Smooth muscle cell (in vitro differentiated cells): ENCODE measurements at regions not wholly inside any gene's neighbourhood (a gene's known extent, or its start where the extent isn't known, plus 50 kb on each side); places are given as distances from the start of the nearest gene placed in this dataset.

Experiments
- DNase-seq: peaks from one replicate; lab custom pipeline; 2025; ENCODE audit not compliant: unreplicated experiment; lab: John Stamatoyannopoulos, UW
- H2AFZ ChIP-seq: fragments of 200-600 bp; sonication (generic); 2 replicates; pipeline ENCODE4 v1.6.0; 2016; ENCODE audit warnings: antibody characterized with exemption, low read depth, mild to moderate bottlenecking
- H3F3A ChIP-seq: fragments of 200-600 bp; sonication (generic); 2 replicates; pipeline ENCODE4 v1.6.0; 2017; ENCODE audit warnings: antibody characterized with exemption, low read depth
- H3K27ac ChIP-seq: fragments of 200-600 bp; sonication (generic); 2 replicates; pipeline ENCODE4 v1.5.1; 2016; ENCODE audit warnings: low read depth, mild to moderate bottlenecking
- H3K27me3 ChIP-seq: fragments of 200-600 bp; sonication (generic); 2 replicates; pipeline ENCODE4 v1.6.1; 2016; ENCODE audit warnings: low read depth, mild to moderate bottlenecking
- H3K36me3 ChIP-seq: fragments of 200-600 bp; sonication (generic); 2 replicates; pipeline ENCODE4 v1.5.1; 2016; ENCODE audit warnings: low read depth
- H3K4me1 ChIP-seq: fragments of 200-600 bp; sonication (generic); 2 replicates; pipeline ENCODE4 v1.5.1; 2016; ENCODE audit warnings: low read depth
- H3K4me2 ChIP-seq: fragments of 200-600 bp; sonication (generic); 2 replicates; pipeline ENCODE4 v1.6.0; 2016; ENCODE audit warnings: mild to moderate bottlenecking
- H3K4me3 ChIP-seq: fragments of 200-600 bp; sonication (generic); 2 replicates; pipeline ENCODE4 v1.5.1; 2016; ENCODE audit warnings: mild to moderate bottlenecking
- H3K79me2 ChIP-seq: fragments of 200-600 bp; sonication (generic); 2 replicates; pipeline ENCODE4 v1.6.0; 2016; ENCODE audit warnings: low read depth, mild to moderate bottlenecking
- H3K9ac ChIP-seq: fragments of 200-600 bp; sonication (generic); 2 replicates; pipeline ENCODE4 v1.6.0; 2016; ENCODE audit warnings: low read depth
- H3K9me3 ChIP-seq: fragments of 200-600 bp; sonication (generic); replicated peaks from 2 replicates; pipeline ENCODE4 v1.5.1; 2016; ENCODE audit warnings: low read depth
- H4K20me1 ChIP-seq: fragments of 200-600 bp; sonication (generic); 2 replicates; pipeline ENCODE4 v1.6.0; 2016; ENCODE audit warnings: low read depth
- WGBS: methylation state at CpG from one replicate; pipeline ENCODE4 v1.1.7; 2016; ENCODE audit warnings: low lambda C conversion rate; 5-methylcytosine and 5-hydroxymethylcytosine counted together
- TF ChIP-seq, protein P1 (sequence below): fragments of 200-600 bp; sonication (generic); IDR thresholded peaks from 2 replicates; pipeline ENCODE4 v1.5.1; 2017; ENCODE audit warnings: borderline replicate concordance, mild to moderate bottlenecking, antibody characterized with exemption; ENCODE audit not compliant: insufficient read depth, poor library complexity, severe bottlenecking

DNA sequence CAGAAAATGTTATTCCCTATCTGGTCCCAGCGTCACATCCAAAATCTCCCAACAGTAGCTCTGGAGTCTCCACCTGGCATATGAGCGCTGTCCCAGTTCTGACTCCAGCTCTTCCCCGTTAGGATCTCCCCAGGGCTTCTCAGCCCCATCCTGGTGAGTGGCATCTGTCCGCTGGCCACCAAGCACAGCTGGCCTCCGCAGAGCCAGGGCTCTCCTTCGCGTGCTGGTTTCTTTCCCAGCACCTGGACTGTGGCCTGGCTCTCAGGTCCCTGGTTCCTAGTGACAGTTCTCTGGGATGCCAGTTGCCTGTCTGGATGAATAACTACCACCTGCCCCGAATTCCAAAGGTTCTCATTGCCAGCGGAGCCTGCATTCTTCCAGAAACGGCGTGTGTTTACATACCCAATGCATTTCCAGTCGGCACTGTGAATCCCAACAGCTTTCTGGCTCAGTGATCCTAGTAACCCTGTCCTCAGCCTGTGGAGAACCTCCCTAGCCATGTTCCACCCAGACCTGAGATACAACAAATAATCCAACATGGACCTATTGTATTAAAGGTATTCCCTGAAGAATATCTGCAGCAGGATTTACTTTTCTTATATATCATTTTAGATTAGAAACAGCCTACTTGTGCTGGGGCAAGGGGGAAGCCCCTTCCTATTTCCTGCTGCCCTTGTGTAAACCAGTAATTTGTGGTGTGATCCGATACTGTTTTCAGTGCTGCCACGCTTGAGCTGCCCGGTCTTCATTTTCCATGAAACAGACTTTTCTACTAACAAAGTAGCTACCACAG lies 69.9 kb upstream of the PDE10A start:
- WGBS, result 88% methylated on average over 15 of the region's 15 CpGs

DNA sequence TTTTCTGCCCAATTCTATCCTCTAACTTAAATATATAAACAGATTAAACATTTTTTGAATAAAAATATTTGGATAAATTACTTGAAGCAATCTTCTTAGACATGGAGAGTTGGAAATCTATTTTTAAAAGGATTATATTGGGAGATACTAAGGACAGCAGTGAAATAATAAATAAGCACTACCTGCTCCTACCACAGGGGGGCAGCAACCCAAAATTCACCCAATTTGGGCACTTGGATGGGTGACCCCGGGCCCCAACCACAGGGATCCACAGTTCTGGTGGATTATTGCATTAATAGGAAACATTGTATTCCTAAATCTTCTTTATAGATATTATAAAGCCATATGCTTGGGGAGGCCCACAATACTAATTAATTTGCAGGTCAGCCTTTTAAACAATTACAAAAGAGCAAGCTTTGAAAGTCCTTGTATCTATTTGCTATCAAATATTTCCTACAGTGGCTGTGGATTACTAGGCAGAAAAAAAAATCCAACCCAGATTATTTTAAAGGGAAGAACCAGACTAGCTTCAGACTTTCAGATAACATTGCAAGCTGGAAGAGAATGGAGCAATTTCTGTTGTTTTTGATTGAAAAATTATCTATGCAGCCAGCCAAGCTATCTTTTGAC lies 66.4 kb upstream of the PDE10A start:
- no peaks in the 10 kb centered on the region for H3K36me3 ChIP-seq
- H3K27me3 ChIP-seq, result peaks cover 8% of the 10 kb centered on the region
- H3K4me2 ChIP-seq, result no peak overlapping the region
- no peaks in the 10 kb centered on the region for H3K9me3 ChIP-seq
- H3K4me3 ChIP-seq, result no peak overlapping the region
- no peak overlapping the region for H3K27ac ChIP-seq
- H3F3A ChIP-seq, result no peaks in the 10 kb centered on the region
- DNase-seq, result no peak
- no peak overlapping the region for H2AFZ ChIP-seq
- 20% methylated on average over 1 of the region's 1 CpG for WGBS
- no peaks in the 10 kb centered on the region for H4K20me1 ChIP-seq
- no peak overlapping the region for H3K9ac ChIP-seq
- no peaks in the 10 kb centered on the region for H3K4me1 ChIP-seq
- TF ChIP-seq, protein P1, sequence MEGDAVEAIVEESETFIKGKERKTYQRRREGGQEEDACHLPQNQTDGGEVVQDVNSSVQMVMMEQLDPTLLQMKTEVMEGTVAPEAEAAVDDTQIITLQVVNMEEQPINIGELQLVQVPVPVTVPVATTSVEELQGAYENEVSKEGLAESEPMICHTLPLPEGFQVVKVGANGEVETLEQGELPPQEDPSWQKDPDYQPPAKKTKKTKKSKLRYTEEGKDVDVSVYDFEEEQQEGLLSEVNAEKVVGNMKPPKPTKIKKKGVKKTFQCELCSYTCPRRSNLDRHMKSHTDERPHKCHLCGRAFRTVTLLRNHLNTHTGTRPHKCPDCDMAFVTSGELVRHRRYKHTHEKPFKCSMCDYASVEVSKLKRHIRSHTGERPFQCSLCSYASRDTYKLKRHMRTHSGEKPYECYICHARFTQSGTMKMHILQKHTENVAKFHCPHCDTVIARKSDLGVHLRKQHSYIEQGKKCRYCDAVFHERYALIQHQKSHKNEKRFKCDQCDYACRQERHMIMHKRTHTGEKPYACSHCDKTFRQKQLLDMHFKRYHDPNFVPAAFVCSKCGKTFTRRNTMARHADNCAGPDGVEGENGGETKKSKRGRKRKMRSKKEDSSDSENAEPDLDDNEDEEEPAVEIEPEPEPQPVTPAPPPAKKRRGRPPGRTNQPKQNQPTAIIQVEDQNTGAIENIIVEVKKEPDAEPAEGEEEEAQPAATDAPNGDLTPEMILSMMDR, result peak; percentile 89
- no peaks in the 10 kb centered on the region for H3K79me2 ChIP-seq

More for the DNA sequence above, 69.9 kb upstream of the PDE10A start:
- H3K4me1 ChIP-seq, result no peaks in the 10 kb centered on the region
- no peaks in the 10 kb centered on the region for H3F3A ChIP-seq
- no peaks in the 10 kb centered on the region for H3K36me3 ChIP-seq
- H4K20me1 ChIP-seq, result no peaks in the 10 kb centered on the region
- H3K27ac ChIP-seq, result no peak overlapping the region
- TF ChIP-seq, protein P1, result no peak
- no peak for DNase-seq
- no peak overlapping the region for H3K4me3 ChIP-seq
- no peaks in the 10 kb centered on the region for H3K9me3 ChIP-seq
- H3K9ac ChIP-seq, result no peak overlapping the region
- H3K4me2 ChIP-seq, result no peak overlapping the region
- peaks cover 8% of the 10 kb centered on the region for H3K27me3 ChIP-seq
- no peaks in the 10 kb centered on the region for H3K79me2 ChIP-seq
- H2AFZ ChIP-seq, result no peak overlapping the region

DNA sequence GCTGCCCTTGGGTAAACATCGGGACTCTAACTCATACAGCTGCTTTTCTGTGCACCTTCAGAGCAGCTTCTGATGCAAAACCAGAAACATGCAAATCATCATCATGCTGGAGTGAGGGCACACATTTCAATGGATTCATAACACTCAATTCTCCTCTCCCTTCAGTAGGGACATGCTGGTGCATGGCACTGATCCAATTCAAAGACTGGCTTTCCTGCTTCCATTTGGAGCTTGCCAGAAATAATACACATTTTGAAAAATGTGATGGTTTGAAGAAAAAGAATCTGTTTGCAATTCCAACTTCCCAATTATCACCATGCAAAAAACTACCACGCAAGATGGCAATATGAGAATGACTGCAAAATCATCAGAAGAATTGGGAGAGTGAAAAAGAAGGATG lies 65.2 kb upstream of the PDE10A start:
- no peaks in the 10 kb centered on the region for H3K79me2 ChIP-seq
- DNase-seq, result no peak
- no peak overlapping the region for H3K4me3 ChIP-seq
- no peaks in the 10 kb centered on the region for H3F3A ChIP-seq
- H3K9me3 ChIP-seq, result no peaks in the 10 kb centered on the region
- TF ChIP-seq, protein P1, result no peak
- H3K4me2 ChIP-seq, result no peak overlapping the region
- H3K27me3 ChIP-seq, result peaks cover 5% of the 10 kb centered on the region
- H4K20me1 ChIP-seq, result no peaks in the 10 kb centered on the region
- 92% methylated on average over 2 of the region's 2 CpGs for WGBS
- H3K27ac ChIP-seq, result no peak overlapping the region
- no peak overlapping the region for H3K9ac ChIP-seq
- no peaks in the 10 kb centered on the region for H3K36me3 ChIP-seq
- no peak overlapping the region for H2AFZ ChIP-seq
- H3K4me1 ChIP-seq, result no peaks in the 10 kb centered on the region
